ENCODE measurements at regions not wholly inside any gene's neighbourhood (a gene's known extent, or its start where the extent isn't known, plus 50 kb on each side); places are given as distances from the start of the nearest gene placed in this dataset.

DNA sequence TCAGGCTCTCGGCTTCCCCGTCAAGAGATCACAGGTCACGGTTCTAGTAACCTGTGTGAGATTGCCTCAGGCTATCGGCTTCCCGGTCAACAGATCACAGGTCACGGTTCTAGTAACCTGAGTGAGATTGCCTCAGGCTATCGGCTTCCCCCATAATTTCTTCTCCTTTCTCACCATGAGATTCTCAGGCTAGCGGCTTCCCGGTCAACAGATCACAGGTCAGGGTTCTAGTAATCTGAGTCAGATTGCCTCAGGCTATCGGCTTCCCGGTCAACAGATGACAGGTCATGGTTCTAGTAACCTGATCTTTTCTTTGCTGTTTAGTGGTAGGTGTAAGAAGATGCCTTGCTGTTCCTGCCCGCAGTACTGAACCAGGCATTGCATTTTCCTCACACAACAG lies 418.2 kb upstream of the ZNF717 start:
- Histone ChIP-seq H3K4me3 (no peak overlapping the region), H3K27me3 (no peaks in the 10 kb centered on the region), H3K9me3 (no peaks in the 10 kb centered on the region), H3K27ac (no peak overlapping the region), H3K4me1 (no peaks in the 10 kb centered on the region), H3K36me3 (no peaks in the 10 kb centered on the region)
- TF ChIP-seq EP300 (IDR thresholded peaks at IDR 0.05; ENCODE audit: low read depth), result no peak
- intact Hi-C loops (cut with DNase I; ENCODE audit: low total_unique reads), result no loop called here
- no peak for DNase-seq
- WGBS, 2 donors (ENCODE audit: low coverage in 1 of 2), result 79 to 95% methylated on average over 9 to 12 of the region's 12 CpGs
- in situ Hi-C loops (cut with MboI; ENCODE audit: low pct_ligation_motif_present in 1 of 4, low pct_unique_long_range_greater_than_20kb in 1 of 4, low sequenced_read_pairs in 3 of 4), result no loop called here

DNA sequence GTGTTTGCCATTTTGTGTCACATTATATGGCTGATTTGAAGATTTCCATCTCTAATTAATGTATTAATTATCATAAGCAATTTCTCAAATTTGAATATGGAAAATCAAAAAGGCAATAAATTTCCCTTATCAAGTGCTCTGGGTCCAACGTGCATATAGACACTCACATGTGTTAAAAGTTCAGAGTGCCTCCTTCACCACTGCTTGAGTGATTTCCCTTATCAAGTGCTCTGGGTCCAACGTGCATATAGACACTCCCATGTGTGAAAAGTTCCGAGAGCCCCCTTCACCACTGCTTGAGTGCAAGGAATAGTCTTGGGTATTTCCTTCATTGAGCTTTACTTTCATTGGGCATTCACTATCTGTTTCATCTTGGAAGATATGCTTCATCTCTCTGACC lies 421.0 kb upstream of the ZNF717 start:
- Histone ChIP-seq H3K4me3 (no peak overlapping the region), H3K9me3 (no peaks in the 10 kb centered on the region), H3K36me3 (no peaks in the 10 kb centered on the region), H3K4me1 (no peaks in the 10 kb centered on the region), H3K27me3 (no peaks in the 10 kb centered on the region), H3K27ac (no peak overlapping the region)
- DNase-seq, result no peak
- in situ Hi-C loops (cut with MboI; ENCODE audit: low pct_ligation_motif_present in 1 of 4, low pct_unique_long_range_greater_than_20kb in 1 of 4, low sequenced_read_pairs in 3 of 4), result no loop called here
- intact Hi-C loops (cut with DNase I; ENCODE audit: low total_unique reads), result no loop called here
- 61 to 63% methylated on average over 2 to 3 of the region's 3 CpGs for WGBS, 2 donors (ENCODE audit: low coverage in 1 of 2)
- no peak for TF ChIP-seq POLR2A (IDR thresholded peaks at IDR 0.05)
- no peak for TF ChIP-seq POLR2AphosphoS5 (IDR thresholded peaks at IDR 0.05)

DNA sequence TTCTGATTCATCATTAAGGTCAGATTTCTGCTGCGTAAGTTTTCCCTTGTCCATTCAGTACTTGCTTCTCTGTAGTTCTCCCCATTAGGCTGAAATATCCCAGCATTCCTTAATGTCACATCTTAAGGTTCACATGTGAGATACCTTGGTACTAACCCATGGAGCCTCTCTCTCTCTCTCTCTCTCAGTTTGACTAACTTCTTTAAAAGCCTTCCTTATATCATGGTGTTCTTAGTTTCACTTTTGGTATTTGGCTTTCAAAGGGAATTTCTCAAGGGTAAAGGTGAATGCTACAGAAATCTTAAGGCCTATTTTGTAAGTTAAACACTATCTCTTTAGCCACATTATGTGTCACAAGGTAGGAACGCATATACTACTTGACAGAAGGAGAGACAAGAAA lies 427.3 kb upstream of the ZNF717 start:
- Histone ChIP-seq H3K27me3 (no peaks in the 10 kb centered on the region), H3K27ac (no peak overlapping the region), H3K9me3 (no peaks in the 10 kb centered on the region), H3K4me3 (no peak overlapping the region), H3K4me1 (no peaks in the 10 kb centered on the region), H3K36me3 (no peaks in the 10 kb centered on the region)
- TF ChIP-seq EP300 (IDR thresholded peaks at IDR 0.05; ENCODE audit: low read depth), result no peak
- TF ChIP-seq, protein P1, sequence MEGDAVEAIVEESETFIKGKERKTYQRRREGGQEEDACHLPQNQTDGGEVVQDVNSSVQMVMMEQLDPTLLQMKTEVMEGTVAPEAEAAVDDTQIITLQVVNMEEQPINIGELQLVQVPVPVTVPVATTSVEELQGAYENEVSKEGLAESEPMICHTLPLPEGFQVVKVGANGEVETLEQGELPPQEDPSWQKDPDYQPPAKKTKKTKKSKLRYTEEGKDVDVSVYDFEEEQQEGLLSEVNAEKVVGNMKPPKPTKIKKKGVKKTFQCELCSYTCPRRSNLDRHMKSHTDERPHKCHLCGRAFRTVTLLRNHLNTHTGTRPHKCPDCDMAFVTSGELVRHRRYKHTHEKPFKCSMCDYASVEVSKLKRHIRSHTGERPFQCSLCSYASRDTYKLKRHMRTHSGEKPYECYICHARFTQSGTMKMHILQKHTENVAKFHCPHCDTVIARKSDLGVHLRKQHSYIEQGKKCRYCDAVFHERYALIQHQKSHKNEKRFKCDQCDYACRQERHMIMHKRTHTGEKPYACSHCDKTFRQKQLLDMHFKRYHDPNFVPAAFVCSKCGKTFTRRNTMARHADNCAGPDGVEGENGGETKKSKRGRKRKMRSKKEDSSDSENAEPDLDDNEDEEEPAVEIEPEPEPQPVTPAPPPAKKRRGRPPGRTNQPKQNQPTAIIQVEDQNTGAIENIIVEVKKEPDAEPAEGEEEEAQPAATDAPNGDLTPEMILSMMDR (IDR thresholded peaks at IDR 0.05), result no peak
- no peak for TF ChIP-seq POLR2AphosphoS5 (IDR thresholded peaks at IDR 0.05)
- no peak for TF ChIP-seq POLR2A (IDR thresholded peaks at IDR 0.05)
- WGBS, 2 donors (ENCODE audit: low coverage in 1 of 2), result 89 to 94% methylated on average over 2 of the region's 2 CpGs
- in situ Hi-C loops (cut with MboI; ENCODE audit: low pct_ligation_motif_present in 1 of 4, low pct_unique_long_range_greater_than_20kb in 1 of 4, low sequenced_read_pairs in 3 of 4), result no loop called here
- intact Hi-C loops (cut with DNase I; ENCODE audit: low total_unique reads), result no loop called here
- no peak for DNase-seq

DNA sequence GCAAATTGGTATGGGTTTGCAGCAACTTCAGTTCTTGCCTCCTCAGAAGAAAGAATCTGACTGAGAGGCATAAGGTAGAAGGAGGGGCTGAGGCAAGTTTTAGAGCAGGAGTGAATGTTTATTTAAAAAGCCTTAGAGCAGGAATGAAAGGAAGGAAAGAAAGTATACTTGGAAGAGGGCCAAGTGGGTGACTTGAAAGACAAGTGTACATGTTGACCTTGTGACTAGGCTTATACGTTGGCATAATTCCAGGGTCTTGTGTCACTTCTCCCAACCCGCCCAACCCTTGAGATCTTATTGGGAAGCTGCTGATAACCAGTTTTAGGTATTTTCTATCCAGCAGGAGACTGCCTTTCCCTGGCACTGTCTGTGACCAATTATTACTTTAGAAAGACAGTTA lies 436.9 kb upstream of the ZNF717 start:
- Histone ChIP-seq H3K4me1 (no peaks in the 10 kb centered on the region), H3K27me3 (no peaks in the 10 kb centered on the region), H3K4me3 (no peak overlapping the region), H3K27ac (no peak overlapping the region), H3K9me3 (no peaks in the 10 kb centered on the region), H3K36me3 (no peaks in the 10 kb centered on the region)
- TF ChIP-seq POLR2AphosphoS5 (IDR thresholded peaks at IDR 0.05) (no peak), POLR2A (IDR thresholded peaks at IDR 0.05) (no peak)
- TF ChIP-seq, protein P1 (IDR thresholded peaks at IDR 0.05), result no peak
- in situ Hi-C loops (cut with MboI; ENCODE audit: low pct_ligation_motif_present in 1 of 4, low pct_unique_long_range_greater_than_20kb in 1 of 4, low sequenced_read_pairs in 3 of 4), result no loop called here
- intact Hi-C loops (cut with DNase I; ENCODE audit: low total_unique reads), result no loop called here
- DNase-seq, result no peak
- 17 to 23% methylated on average over 2 of the region's 2 CpGs for WGBS, 2 donors (ENCODE audit: low coverage in 1 of 2)

DNA sequence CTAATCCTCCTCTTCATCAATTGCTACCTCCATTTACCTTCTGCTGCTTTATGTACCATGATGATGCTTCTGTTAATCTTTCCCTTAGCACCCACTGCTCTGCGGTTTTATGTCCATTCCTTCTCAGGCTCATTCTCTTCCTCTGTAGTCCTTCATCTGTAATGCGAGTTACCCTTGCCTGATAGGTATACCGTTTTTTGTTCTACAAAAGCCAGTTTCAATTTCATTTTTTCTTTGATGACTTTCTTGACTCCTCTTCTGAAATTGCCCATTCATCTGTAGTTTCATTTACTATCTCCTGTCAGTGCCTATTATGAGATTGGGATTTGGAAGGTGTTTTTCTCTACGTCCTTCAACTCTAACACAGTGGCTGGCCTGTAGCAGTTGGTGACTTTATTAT lies 445.9 kb upstream of the ZNF717 start:
- in situ Hi-C loops (cut with MboI; ENCODE audit: low pct_ligation_motif_present in 1 of 4, low pct_unique_long_range_greater_than_20kb in 1 of 4, low sequenced_read_pairs in 3 of 4) (no loop called here), intact Hi-C loops (cut with DNase I; ENCODE audit: low total_unique reads) (no loop called here)
- H3K27me3 ChIP-seq, result no peaks in the 10 kb centered on the region
- TF ChIP-seq, protein P1 (IDR thresholded peaks at IDR 0.05), result no peak
- TF ChIP-seq POLR2AphosphoS5 (IDR thresholded peaks at IDR 0.05), result no peak
- TF ChIP-seq POLR2A (IDR thresholded peaks at IDR 0.05), result no peak
- no peak for TF ChIP-seq EP300 (IDR thresholded peaks at IDR 0.05; ENCODE audit: low read depth)
- 90 to 93% methylated on average over 3 to 4 of the region's 4 CpGs for WGBS, 2 donors (ENCODE audit: low coverage in 1 of 2)
- no peaks in the 10 kb centered on the region for H3K9me3 ChIP-seq
- H3K4me1 ChIP-seq, result no peaks in the 10 kb centered on the region
- H3K36me3 ChIP-seq, result no peaks in the 10 kb centered on the region
- no peak for DNase-seq
- no peak overlapping the region for H3K27ac ChIP-seq
- H3K4me3 ChIP-seq, result no peak overlapping the region

Data from transverse colon (tissue), 4 donors.